A549 (cell line): ENCODE measurements at regions not wholly inside any gene's neighbourhood (a gene's known extent, or its start where the extent isn't known, plus 50 kb on each side); places are given as distances from the start of the nearest gene placed in this dataset.

Experiments used
- BHLHE40 ChIP-seq: IDR thresholded peaks from 2 replicates; pipeline ENCODE4 v1.6.1; 2012; ENCODE audit warnings: low read depth, low read length, inconsistent platforms
- CBX8 ChIP-seq: fragments of 200-600 bp; sonication (generic); IDR thresholded peaks from 2 replicates; pipeline ENCODE4 v1.6.1; 2016
- EP300 ChIP-seq, 2 experiments: fragments of >200 bp; sonication (Bioruptor Twin); formaldehyde crosslinking; IDR thresholded peaks; 2 replicates in 1 of 2; 3 replicates in 1 of 2; pipeline ENCODE4 v1.6.1; 2016 to 2017
- ESRRA ChIP-seq: fragments of 150-350 bp; IDR thresholded peaks from 2 replicates; pipeline ENCODE4 v1.6.1; 2014; ENCODE audit warnings: mild to moderate bottlenecking, low read length, borderline replicate concordance
- KDM1A ChIP-seq: fragments of 200-600 bp; sonication (generic); IDR thresholded peaks from 2 replicates; pipeline ENCODE4 v1.6.1; 2016; ENCODE audit warnings: low read depth, mild to moderate bottlenecking
- MYC ChIP-seq: IDR thresholded peaks from 2 replicates; pipeline ENCODE4 v1.6.1; 2012; ENCODE audit warnings: mild to moderate bottlenecking, inconsistent platforms, low read length, improper control_type of control experiment, borderline replicate concordance
- NFE2L2 ChIP-seq: fragments of 150-350 bp; conservative IDR thresholded peaks from 2 replicates; pipeline ENCODE4 v1.6.1; 2014; ENCODE audit warnings: low read length
- NPAS2 ChIP-seq: fragments of 250-450 bp; sonication (Bioruptor Pico); IDR thresholded peaks from 2 replicates; pipeline ENCODE4 v1.8.0; 2022; ENCODE audit warnings: mild to moderate bottlenecking, moderate library complexity, borderline replicate concordance
- POLR2A ChIP-seq: IDR thresholded peaks from 2 replicates; pipeline ENCODE4 v1.6.1; 2012; ENCODE audit warnings: mild to moderate bottlenecking, low read length
- RFX5 ChIP-seq: fragments of 450-650 bp; IDR thresholded peaks from 2 replicates; pipeline ENCODE4 v1.7.1; 2014; ENCODE audit warnings: antibody characterized with exemption, mild to moderate bottlenecking, moderate library complexity
- SMC3 ChIP-seq: fragments of >200 bp; sonication (Bioruptor Twin); formaldehyde crosslinking; IDR thresholded peaks from 3 replicates; pipeline ENCODE4 v1.6.1; 2018; ENCODE audit warnings: inconsistent platforms
- TF ChIP-seq, protein P1 (sequence below): fragments of >200 bp; sonication (Bioruptor Twin); formaldehyde crosslinking; IDR thresholded peaks from 3 replicates; pipeline ENCODE4 v1.5.1; 2016
- TF ChIP-seq, protein P2 (sequence below): IDR thresholded peaks from 2 replicates; pipeline ENCODE4 v1.6.1; 2012
- TF ChIP-seq, protein P3 (sequence below): fragments of >200 bp; sonication (Bioruptor Twin); formaldehyde crosslinking; IDR thresholded peaks from 3 replicates; pipeline ENCODE4 v1.6.1; 2016

DNA sequence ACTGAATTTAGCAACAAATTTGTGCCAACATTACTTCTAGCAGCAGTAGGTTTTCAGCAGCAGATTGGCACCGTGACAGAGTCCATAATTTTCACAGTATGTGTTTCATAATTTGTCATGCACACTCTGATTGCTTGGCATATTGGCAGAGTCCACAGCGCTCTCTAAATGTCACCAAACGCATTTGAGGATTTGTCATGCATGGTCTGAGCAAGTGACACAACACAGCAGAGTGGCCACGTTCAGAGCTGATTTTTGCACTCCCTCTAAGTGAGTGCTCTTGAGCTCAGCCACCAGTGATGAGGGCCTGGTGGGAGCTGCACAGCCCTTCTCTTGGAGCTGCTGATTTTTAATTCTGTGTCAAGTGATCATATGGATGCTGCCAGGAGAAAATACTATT lies 1270.8 kb downstream of the ROBO1 start:
- TF ChIP-seq, protein P1, sequence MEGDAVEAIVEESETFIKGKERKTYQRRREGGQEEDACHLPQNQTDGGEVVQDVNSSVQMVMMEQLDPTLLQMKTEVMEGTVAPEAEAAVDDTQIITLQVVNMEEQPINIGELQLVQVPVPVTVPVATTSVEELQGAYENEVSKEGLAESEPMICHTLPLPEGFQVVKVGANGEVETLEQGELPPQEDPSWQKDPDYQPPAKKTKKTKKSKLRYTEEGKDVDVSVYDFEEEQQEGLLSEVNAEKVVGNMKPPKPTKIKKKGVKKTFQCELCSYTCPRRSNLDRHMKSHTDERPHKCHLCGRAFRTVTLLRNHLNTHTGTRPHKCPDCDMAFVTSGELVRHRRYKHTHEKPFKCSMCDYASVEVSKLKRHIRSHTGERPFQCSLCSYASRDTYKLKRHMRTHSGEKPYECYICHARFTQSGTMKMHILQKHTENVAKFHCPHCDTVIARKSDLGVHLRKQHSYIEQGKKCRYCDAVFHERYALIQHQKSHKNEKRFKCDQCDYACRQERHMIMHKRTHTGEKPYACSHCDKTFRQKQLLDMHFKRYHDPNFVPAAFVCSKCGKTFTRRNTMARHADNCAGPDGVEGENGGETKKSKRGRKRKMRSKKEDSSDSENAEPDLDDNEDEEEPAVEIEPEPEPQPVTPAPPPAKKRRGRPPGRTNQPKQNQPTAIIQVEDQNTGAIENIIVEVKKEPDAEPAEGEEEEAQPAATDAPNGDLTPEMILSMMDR, result no peak
- no peak for TF ChIP-seq NPAS2 (CRISPR knock-in tag)
- no peak for TF ChIP-seq CBX8
- no peak for TF ChIP-seq MYC
- no peak for TF ChIP-seq KDM1A
- no peak for TF ChIP-seq POLR2A
- TF ChIP-seq SMC3, result no peak
- TF ChIP-seq, protein P2, sequence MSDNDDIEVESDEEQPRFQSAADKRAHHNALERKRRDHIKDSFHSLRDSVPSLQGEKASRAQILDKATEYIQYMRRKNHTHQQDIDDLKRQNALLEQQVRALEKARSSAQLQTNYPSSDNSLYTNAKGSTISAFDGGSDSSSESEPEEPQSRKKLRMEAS, result no peak
- no peak for TF ChIP-seq ESRRA
- TF ChIP-seq, protein P3, sequence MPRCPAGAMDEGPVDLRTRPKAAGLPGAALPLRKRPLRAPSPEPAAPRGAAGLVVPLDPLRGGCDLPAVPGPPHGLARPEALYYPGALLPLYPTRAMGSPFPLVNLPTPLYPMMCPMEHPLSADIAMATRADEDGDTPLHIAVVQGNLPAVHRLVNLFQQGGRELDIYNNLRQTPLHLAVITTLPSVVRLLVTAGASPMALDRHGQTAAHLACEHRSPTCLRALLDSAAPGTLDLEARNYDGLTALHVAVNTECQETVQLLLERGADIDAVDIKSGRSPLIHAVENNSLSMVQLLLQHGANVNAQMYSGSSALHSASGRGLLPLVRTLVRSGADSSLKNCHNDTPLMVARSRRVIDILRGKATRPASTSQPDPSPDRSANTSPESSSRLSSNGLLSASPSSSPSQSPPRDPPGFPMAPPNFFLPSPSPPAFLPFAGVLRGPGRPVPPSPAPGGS, result no peak
- no peak for TF ChIP-seq NFE2L2
- TF ChIP-seq EP300 (IDR thresholded peaks at IDR 0.05), result no peak
- TF ChIP-seq BHLHE40, result no peak
- no peak for TF ChIP-seq RFX5
